H9 (cell line): ENCODE measurements at regions not wholly inside any gene's neighbourhood (a gene's known extent, or its start where the extent isn't known, plus 50 kb on each side); places are given as distances from the start of the nearest gene placed in this dataset.
A peak's percentile ranks its signal among the peaks of the same experiment; 100 is the strongest.

Experiments used
- DNase-seq: peaks from one replicate; pipeline ENCODE4 v3.0.0-alpha.2; 2017
- H2AFZ ChIP-seq: one replicate; pipeline ENCODE4 v1.6.1; 2013; ENCODE audit warnings: mild to moderate bottlenecking, low read length, control low read depth, moderate library complexity
- H2AK5ac ChIP-seq: 2 replicates; pipeline ENCODE4 v1.6.1; 2013; ENCODE audit warnings: low read length, control low read depth, mixed read lengths; ENCODE audit not compliant: insufficient read length
- H2BK120ac ChIP-seq: one replicate; pipeline ENCODE4 v1.6.1; 2013; ENCODE audit warnings: low read depth, mild to moderate bottlenecking, low read length, control low read depth, inconsistent platforms; ENCODE audit not compliant: poor library complexity, severe bottlenecking
- H2BK12ac ChIP-seq: 2 replicates; pipeline ENCODE4 v1.6.1; 2013; ENCODE audit warnings: low read length, control low read depth, mixed read lengths, low read depth; ENCODE audit not compliant: insufficient read length
- H2BK15ac ChIP-seq: 2 replicates; pipeline ENCODE4 v1.6.1; 2013; ENCODE audit warnings: low read depth, low read length, control low read depth
- H2BK20ac ChIP-seq: one replicate; pipeline ENCODE4 v1.6.1; 2013; ENCODE audit warnings: low read depth, mild to moderate bottlenecking, low read length, control low read depth, inconsistent platforms; ENCODE audit not compliant: poor library complexity, severe bottlenecking
- H2BK5ac ChIP-seq: 2 replicates; pipeline ENCODE4 v1.6.1; 2013; ENCODE audit warnings: low read length, control low read depth, mixed read lengths; ENCODE audit not compliant: insufficient read length
- H3K14ac ChIP-seq: 2 replicates; pipeline ENCODE4 v1.6.1; 2013; ENCODE audit warnings: low read length, control low read depth; ENCODE audit not compliant: insufficient read depth
- H3K18ac ChIP-seq: 2 replicates; pipeline ENCODE4 v1.6.1; 2013; ENCODE audit warnings: low read depth, mild to moderate bottlenecking, mixed read lengths, low read length, control low read depth; ENCODE audit not compliant: insufficient read length
- H3K23ac ChIP-seq: 2 replicates; pipeline ENCODE4 v1.6.1; 2013; ENCODE audit warnings: low read length, control low read depth, mixed read lengths, low read depth; ENCODE audit not compliant: insufficient read length
- H3K23me2 ChIP-seq: 2 replicates; pipeline ENCODE4 v1.6.1; 2013; ENCODE audit warnings: low read depth, mild to moderate bottlenecking, mixed read lengths, low read length, control low read depth; ENCODE audit not compliant: insufficient read length, poor library complexity, severe bottlenecking
- H3K27ac ChIP-seq: 2 replicates; pipeline ENCODE4 v1.5.1; 2013; ENCODE audit warnings: low read length, control low read depth, mixed read lengths, low read depth; ENCODE audit not compliant: insufficient read length
- H3K27me3 ChIP-seq: 2 replicates; pipeline ENCODE4 v1.6.1; 2013; ENCODE audit warnings: low read length, control low read depth, inconsistent platforms; ENCODE audit not compliant: insufficient read depth
- H3K4ac ChIP-seq: 2 replicates; pipeline ENCODE4 v1.6.1; 2013; ENCODE audit warnings: low read depth, mild to moderate bottlenecking, control low read depth, inconsistent platforms, low read length, moderate library complexity
- H3K4me1 ChIP-seq: 2 replicates; pipeline ENCODE4 v1.6.1; 2013; ENCODE audit warnings: low read length, control low read depth, inconsistent platforms; ENCODE audit not compliant: insufficient read depth
- H3K4me2 ChIP-seq: 2 replicates; pipeline ENCODE4 v1.6.1; 2013; ENCODE audit warnings: low read length, control low read depth, mixed read lengths; ENCODE audit not compliant: insufficient read length, insufficient read depth
- H3K56ac ChIP-seq: 2 replicates; pipeline ENCODE4 v1.6.1; 2013; ENCODE audit warnings: low read depth, mild to moderate bottlenecking, mixed read lengths, low read length, control low read depth; ENCODE audit not compliant: insufficient read length
- H3K79me1 ChIP-seq: 2 replicates; pipeline ENCODE4 v1.6.1; 2013; ENCODE audit warnings: low read depth, mild to moderate bottlenecking, moderate library complexity, low read length, control low read depth, inconsistent platforms; ENCODE audit not compliant: insufficient read depth, poor library complexity, severe bottlenecking
- H3K79me2 ChIP-seq: 2 replicates; pipeline ENCODE4 v1.6.1; 2013; ENCODE audit warnings: low read length, control low read depth, inconsistent platforms; ENCODE audit not compliant: insufficient read depth
- H3K9ac ChIP-seq: 2 replicates; pipeline ENCODE4 v1.6.1; 2013; ENCODE audit warnings: low read length, control low read depth, mixed read lengths; ENCODE audit not compliant: insufficient read length; ENCODE audit errors: extremely low read depth
- H3K9me3 ChIP-seq: one replicate; pipeline ENCODE4 v1.6.1; 2013; ENCODE audit warnings: low read depth, low read length, inconsistent platforms; ENCODE audit not compliant: control insufficient read depth
- H3T11ph ChIP-seq: one replicate; pipeline ENCODE4 v1.6.1; 2013; ENCODE audit warnings: mild to moderate bottlenecking, low read length, control low read depth, inconsistent platforms
- H4K20me1 ChIP-seq: one replicate; pipeline ENCODE4 v1.6.1; 2013; ENCODE audit not compliant: control insufficient read depth, insufficient read length, insufficient read depth
- H4K5ac ChIP-seq: 2 replicates; pipeline ENCODE4 v1.6.1; 2013; ENCODE audit warnings: low read depth, mild to moderate bottlenecking, mixed read lengths, low read length, control low read depth; ENCODE audit not compliant: insufficient read length
- H4K8ac ChIP-seq: replicated peaks from 2 replicates; pipeline ENCODE4 v1.6.1; 2013; ENCODE audit warnings: low read length, control low read depth, mixed read lengths, low read depth; ENCODE audit not compliant: insufficient read length
- H4K91ac ChIP-seq: 2 replicates; pipeline ENCODE4 v1.6.1; 2013; ENCODE audit warnings: low read depth, mild to moderate bottlenecking, moderate library complexity, mixed read lengths, low read length, control low read depth; ENCODE audit not compliant: insufficient read length
- H3K27ac Mint-ChIP-seq, 3 experiments: 2 replicates in 2 of 3; 3 replicates in 1 of 3; pipeline ENCODE4 v1.8.0; 2020 to 2021; ENCODE audit warnings: mixed read lengths in 3 of 3, mild to moderate bottlenecking in 1 of 3, moderate library complexity in 1 of 3
- H3K27me3 Mint-ChIP-seq: 2 replicates; pipeline ENCODE4 v1.8.0; 2021; ENCODE audit warnings: low read depth, mild to moderate bottlenecking, moderate library complexity, mixed read lengths
- H3K36me3 Mint-ChIP-seq, 3 experiments: 2 replicates in 2 of 3; 3 replicates in 1 of 3; pipeline ENCODE4 v1.8.0; 2020 to 2021; ENCODE audit warnings: low read depth in 3 of 3, mixed read lengths in 3 of 3; ENCODE audit not compliant: insufficient read depth in 1 of 3
- H3K4me1 Mint-ChIP-seq, 2 experiments: 2 replicates each; pipeline ENCODE4 v1.8.0; 2020; ENCODE audit warnings: mixed read lengths in 2 of 2
- H3K4me3 Mint-ChIP-seq, 2 experiments: 2 replicates in 1 of 2; 3 replicates in 1 of 2; pipeline ENCODE4 v1.8.0; 2020 to 2021; ENCODE audit warnings: mild to moderate bottlenecking in 2 of 2, mixed read lengths in 2 of 2, moderate library complexity in 1 of 2
- H3K9me3 Mint-ChIP-seq, 2 experiments: 2 replicates in 1 of 2; 3 replicates in 1 of 2; pipeline ENCODE4 v1.8.0; 2020; ENCODE audit warnings: mild to moderate bottlenecking in 2 of 2, mixed read lengths in 2 of 2, moderate library complexity in 1 of 2
- WGBS: extraction: QIAGEN DNeasy Blood & Tissue Kit; methylation state at CpG from one replicate; pipeline ENCODE4 v1.1.7; 2013; ENCODE audit warnings: missing lambda C conversion rate, low lambda C conversion rate, mixed read lengths; ENCODE audit not compliant: insufficient read length; ENCODE audit errors: extremely low coverage; 5-methylcytosine and 5-hydroxymethylcytosine counted together
- TF ChIP-seq, protein P1 (sequence below): fragments of 200-600 bp; sonication (generic); conservative IDR thresholded peaks from 3 replicates; pipeline ENCODE4 v1.8.0; 2021; ENCODE audit warnings: antibody characterized with exemption, mild to moderate bottlenecking

DNA sequence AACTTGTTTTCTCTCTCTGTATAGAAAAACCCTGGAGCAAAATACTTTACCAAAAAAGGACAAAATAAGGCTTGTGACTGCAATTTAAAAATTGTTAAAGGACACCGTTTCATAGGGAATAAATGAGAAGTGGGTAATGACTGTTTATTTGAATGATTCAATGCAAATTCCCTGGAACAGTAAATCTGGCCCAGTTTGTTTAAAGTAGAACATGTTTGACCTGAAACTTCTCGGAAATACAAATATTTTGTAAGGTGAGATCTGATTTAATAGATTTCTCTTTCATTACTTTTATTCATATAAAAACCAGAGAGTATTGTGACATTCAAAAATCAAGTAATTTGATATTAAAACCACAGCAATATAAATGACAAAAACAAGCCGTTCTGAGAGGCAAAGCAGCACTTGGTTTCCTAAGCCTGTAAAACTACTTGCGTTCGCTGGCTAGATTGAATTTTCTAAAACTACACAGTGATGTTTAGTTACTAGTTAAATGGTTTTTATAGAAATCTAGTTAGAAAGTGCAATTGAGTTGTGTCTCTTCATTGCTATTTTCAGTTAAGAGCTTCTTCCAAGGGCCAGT is 76.8 kb upstream of the PITRM1 start:
- H3K56ac ChIP-seq, result no peak overlapping the region
- no peak overlapping the region for H3K4me2 ChIP-seq
- H3K36me3 Mint-ChIP-seq, result no peaks in the 10 kb centered on the region
- H3K18ac ChIP-seq, result no peak overlapping the region
- H4K91ac ChIP-seq, result no peak overlapping the region
- H2BK15ac ChIP-seq, result no peak overlapping the region
- H4K20me1 ChIP-seq, result no peaks in the 10 kb centered on the region
- H3K27me3 Mint-ChIP-seq, result peaks cover 3% of the 10 kb centered on the region; the same call in 1 of the 2 replicates
- H4K5ac ChIP-seq, result no peak overlapping the region
- H3K79me1 ChIP-seq, result no peaks in the 10 kb centered on the region
- no peaks in the 10 kb centered on the region for H3K27me3 ChIP-seq
- no peak overlapping the region for H4K8ac ChIP-seq
- peaks cover 8 to 9% of the 10 kb centered on the region in 2 experiments for H3K4me1 Mint-ChIP-seq
- H2AK5ac ChIP-seq, result no peak overlapping the region
- no peak overlapping the region; a peak in 1 of 5 replicates for H3K4me3 Mint-ChIP-seq
- no peak overlapping the region for H2BK12ac ChIP-seq
- H3K9ac ChIP-seq, result no peak overlapping the region
- H3K27ac ChIP-seq, result no peak overlapping the region
- no peaks in the 10 kb centered on the region for H3K23me2 ChIP-seq
- no peaks in the 10 kb centered on the region for H3K9me3 Mint-ChIP-seq
- no peak overlapping the region for H2BK120ac ChIP-seq
- TF ChIP-seq, protein P1, sequence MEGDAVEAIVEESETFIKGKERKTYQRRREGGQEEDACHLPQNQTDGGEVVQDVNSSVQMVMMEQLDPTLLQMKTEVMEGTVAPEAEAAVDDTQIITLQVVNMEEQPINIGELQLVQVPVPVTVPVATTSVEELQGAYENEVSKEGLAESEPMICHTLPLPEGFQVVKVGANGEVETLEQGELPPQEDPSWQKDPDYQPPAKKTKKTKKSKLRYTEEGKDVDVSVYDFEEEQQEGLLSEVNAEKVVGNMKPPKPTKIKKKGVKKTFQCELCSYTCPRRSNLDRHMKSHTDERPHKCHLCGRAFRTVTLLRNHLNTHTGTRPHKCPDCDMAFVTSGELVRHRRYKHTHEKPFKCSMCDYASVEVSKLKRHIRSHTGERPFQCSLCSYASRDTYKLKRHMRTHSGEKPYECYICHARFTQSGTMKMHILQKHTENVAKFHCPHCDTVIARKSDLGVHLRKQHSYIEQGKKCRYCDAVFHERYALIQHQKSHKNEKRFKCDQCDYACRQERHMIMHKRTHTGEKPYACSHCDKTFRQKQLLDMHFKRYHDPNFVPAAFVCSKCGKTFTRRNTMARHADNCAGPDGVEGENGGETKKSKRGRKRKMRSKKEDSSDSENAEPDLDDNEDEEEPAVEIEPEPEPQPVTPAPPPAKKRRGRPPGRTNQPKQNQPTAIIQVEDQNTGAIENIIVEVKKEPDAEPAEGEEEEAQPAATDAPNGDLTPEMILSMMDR, result no peak
- DNase-seq, result no peak
- H3K79me2 ChIP-seq, result no peaks in the 10 kb centered on the region
- no peak overlapping the region for H2BK20ac ChIP-seq
- peak overlapping the region in 2 of 3 experiments; percentile 62 to 93; a peak in 3 of 7 replicates for H3K27ac Mint-ChIP-seq
- WGBS, result no CpG with 5 or more reads among the region's 5 CpGs
- no peaks in the 10 kb centered on the region for H3K9me3 ChIP-seq
- no peak overlapping the region for H3K23ac ChIP-seq
- H3K4ac ChIP-seq, result no peak overlapping the region
- H2AFZ ChIP-seq, result no peak overlapping the region
- no peak overlapping the region for H3T11ph ChIP-seq
- H3K4me1 ChIP-seq, result no peaks in the 10 kb centered on the region; the same call in 1 of the 2 replicates
- no peak overlapping the region for H2BK5ac ChIP-seq
- no peak overlapping the region for H3K14ac ChIP-seq
